ENCODE measurements at regions not wholly inside any gene's neighbourhood (a gene's known extent, or its start where the extent isn't known, plus 50 kb on each side); places are given as distances from the start of the nearest gene placed in this dataset.

DNA sequence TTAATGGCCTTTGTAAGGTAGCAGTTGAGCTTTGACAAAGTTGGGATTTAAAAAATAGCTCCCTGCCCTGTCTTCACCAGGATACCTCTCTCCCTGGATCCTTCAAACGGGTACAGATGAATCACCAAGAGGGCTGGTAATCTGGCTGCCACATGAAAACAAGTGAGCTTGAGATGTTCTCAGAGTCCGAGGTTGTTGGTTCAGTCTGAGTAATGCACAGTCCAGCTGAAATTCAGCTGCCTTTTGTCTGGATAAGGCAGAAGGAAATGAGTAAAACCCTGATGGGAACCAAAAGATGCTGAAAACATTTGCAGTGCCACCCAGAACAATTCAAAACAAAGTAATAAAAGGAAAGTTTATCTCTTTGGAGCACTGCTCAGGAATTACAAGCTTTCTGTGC, 86.8 kb downstream of the GJA1 start:
- H3K27me3 ChIP-seq (ENCODE audit: insufficient read depth, low read depth, severe bottlenecking) = no peaks in the 10 kb centered on the region
- H3K27ac ChIP-seq = no peak overlapping the region
- no peak for DNase-seq
- no peaks in the 10 kb centered on the region for H3K9me3 ChIP-seq (ENCODE audit: severe bottlenecking)
- TF ChIP-seq, protein P1, sequence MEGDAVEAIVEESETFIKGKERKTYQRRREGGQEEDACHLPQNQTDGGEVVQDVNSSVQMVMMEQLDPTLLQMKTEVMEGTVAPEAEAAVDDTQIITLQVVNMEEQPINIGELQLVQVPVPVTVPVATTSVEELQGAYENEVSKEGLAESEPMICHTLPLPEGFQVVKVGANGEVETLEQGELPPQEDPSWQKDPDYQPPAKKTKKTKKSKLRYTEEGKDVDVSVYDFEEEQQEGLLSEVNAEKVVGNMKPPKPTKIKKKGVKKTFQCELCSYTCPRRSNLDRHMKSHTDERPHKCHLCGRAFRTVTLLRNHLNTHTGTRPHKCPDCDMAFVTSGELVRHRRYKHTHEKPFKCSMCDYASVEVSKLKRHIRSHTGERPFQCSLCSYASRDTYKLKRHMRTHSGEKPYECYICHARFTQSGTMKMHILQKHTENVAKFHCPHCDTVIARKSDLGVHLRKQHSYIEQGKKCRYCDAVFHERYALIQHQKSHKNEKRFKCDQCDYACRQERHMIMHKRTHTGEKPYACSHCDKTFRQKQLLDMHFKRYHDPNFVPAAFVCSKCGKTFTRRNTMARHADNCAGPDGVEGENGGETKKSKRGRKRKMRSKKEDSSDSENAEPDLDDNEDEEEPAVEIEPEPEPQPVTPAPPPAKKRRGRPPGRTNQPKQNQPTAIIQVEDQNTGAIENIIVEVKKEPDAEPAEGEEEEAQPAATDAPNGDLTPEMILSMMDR (IDR thresholded peaks at IDR 0.05; ENCODE audit: low read depth, low read length) = no peak
- no peaks in the 10 kb centered on the region for H3K36me3 ChIP-seq
- H3K4me3 ChIP-seq (ENCODE audit: low read depth, low read length) = no peak overlapping the region

DNA sequence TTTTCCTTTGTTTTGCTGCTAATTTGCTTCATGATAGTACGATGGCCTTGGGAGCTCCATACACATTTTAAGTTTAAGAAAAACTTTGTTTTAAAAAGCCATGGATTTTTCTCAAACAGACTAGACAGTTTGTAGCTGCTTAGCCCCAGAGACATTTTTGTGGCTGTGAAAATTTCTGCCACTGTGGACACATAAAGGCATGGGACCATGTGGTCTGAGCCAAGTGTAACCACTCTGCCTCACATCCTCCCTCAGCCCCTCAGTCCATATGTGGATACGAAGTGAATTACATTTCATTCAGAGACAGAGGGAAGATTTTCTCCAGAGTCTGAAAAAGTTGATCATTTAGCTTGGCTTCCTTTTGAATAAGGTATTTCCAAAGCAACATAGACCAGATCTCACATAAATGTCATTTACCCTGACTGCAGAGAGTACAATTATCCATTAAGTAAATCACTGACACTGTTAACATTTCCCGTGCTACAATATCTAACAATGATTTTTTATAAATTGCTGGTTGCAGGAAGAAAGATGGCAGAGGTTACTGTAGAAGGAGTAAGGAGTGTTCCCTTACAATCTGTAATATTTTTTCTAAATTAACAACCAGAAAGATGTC, 87.4 kb downstream of the GJA1 start:
- Histone ChIP-seq H3K27me3 (ENCODE audit: insufficient read depth, low read depth, severe bottlenecking) (no peaks in the 10 kb centered on the region), H3K9me3 (ENCODE audit: severe bottlenecking) (no peaks in the 10 kb centered on the region), H3K36me3 (no peaks in the 10 kb centered on the region), H3K4me3 (ENCODE audit: low read depth, low read length) (no peak overlapping the region), H3K27ac (no peak overlapping the region)
- TF ChIP-seq, protein P1 (IDR thresholded peaks at IDR 0.05; ENCODE audit: low read depth, low read length) = no peak
- no peak for DNase-seq

DNA sequence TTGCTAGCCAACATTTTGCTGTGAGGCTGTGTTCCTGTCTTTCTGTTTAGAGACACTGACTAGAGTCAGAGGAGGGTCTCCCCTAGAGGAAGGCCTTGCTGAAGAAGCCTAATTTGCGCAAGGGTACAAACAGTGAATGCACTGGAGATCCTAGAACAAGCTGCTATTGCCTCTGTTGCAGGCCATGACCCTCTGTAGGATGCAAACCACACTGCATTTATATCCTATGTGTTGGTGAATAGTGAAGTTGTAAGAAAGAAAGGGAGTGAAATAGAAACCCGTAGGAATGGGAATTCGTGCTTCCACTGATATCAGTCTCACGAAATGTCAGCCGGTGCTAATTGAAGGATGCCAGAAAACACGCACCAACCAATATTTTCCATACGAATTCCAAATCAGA, 88.2 kb downstream of the GJA1 start:
- no peak for DNase-seq
- no peak overlapping the region for H3K27ac ChIP-seq

DNA sequence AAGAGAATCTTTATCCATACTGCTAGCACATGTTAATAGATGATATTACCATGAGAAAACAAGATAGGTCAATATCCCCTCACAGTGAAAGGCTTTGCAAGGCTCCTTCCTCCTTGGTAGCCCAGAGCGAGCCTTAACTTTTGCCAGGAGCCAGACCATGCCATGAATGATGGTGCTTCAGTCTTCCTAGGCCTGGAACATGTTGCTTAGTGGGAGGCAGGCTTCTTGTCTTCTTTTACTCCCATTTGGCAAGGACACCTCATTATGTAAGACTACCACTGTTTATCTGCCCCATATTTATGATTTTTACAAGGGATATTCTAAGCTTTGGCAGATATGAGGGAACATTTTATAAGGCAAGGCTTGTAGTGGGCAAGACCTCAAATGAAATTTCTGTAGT, 90.8 kb downstream of the GJA1 start:
- TF ChIP-seq, protein P1 (IDR thresholded peaks at IDR 0.05; ENCODE audit: low read depth, low read length) = no peak

More for the DNA sequence above, 88.2 kb downstream of the GJA1 start:
- H3K36me3 ChIP-seq = no peaks in the 10 kb centered on the region
- TF ChIP-seq, protein P1 (IDR thresholded peaks at IDR 0.05; ENCODE audit: low read depth, low read length) = no peak
- no peaks in the 10 kb centered on the region for H3K9me3 ChIP-seq (ENCODE audit: severe bottlenecking)
- no peaks in the 10 kb centered on the region for H3K27me3 ChIP-seq (ENCODE audit: insufficient read depth, low read depth, severe bottlenecking)
- H3K4me3 ChIP-seq (ENCODE audit: low read depth, low read length) = no peak overlapping the region

DNA sequence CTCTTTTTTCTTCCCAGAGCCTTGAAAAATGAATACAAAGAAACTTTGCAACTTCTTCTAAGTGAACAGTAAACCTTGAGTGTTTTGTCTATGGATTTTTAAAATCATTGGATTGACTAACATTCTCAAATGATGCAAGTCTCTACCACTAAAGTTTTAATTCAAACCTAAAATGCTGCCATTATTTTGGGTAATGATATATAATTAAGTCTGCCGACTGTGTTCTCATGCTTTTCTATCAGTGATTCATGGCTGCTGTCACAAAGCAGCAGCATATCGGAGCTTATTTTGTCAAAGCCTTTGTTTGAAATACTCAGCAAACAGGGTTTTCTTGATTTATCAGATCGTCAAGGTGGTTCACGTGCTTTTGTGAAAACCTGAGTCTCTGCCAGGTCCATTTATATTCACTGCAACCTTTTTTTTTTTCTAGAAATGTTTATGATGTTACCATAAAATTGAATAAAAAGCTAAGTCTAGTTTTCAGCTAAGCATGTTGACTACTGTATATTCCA, 96.3 kb downstream of the GJA1 start:
- no peak overlapping the region for H3K4me3 ChIP-seq (ENCODE audit: low read depth, low read length)
- no peaks in the 10 kb centered on the region for H3K36me3 ChIP-seq
- no peak for DNase-seq
- H3K27me3 ChIP-seq (ENCODE audit: insufficient read depth, low read depth, severe bottlenecking) = no peaks in the 10 kb centered on the region
- no peaks in the 10 kb centered on the region for H3K9me3 ChIP-seq (ENCODE audit: severe bottlenecking)
- TF ChIP-seq, protein P1 (IDR thresholded peaks at IDR 0.05; ENCODE audit: low read depth, low read length) = no peak
- no peak overlapping the region for H3K27ac ChIP-seq

More for the DNA sequence above, 90.8 kb downstream of the GJA1 start:
- Histone ChIP-seq H3K4me3 (ENCODE audit: low read depth, low read length) (no peak overlapping the region), H3K27ac (no peak overlapping the region), H3K27me3 (ENCODE audit: insufficient read depth, low read depth, severe bottlenecking) (no peaks in the 10 kb centered on the region), H3K9me3 (ENCODE audit: severe bottlenecking) (no peaks in the 10 kb centered on the region), H3K36me3 (no peaks in the 10 kb centered on the region)
- no peak for DNase-seq

Measured in WERI-Rb-1 (cell line).